Esophagus muscularis mucosa (tissue), 4 donors: ENCODE measurements at regions not wholly inside any gene's neighbourhood (a gene's known extent, or its start where the extent isn't known, plus 50 kb on each side); places are given as distances from the start of the nearest gene placed in this dataset.

Experiments used
- DNase-seq: peaks from one replicate; pipeline ENCODE4 v3.0.0-alpha.2; 2017; ENCODE audit errors: extremely low spot score
- H3K27ac ChIP-seq, 4 donors: fragments of 200-600 bp; sonication (generic); replicated peaks in 1 of 4; 1 replicate in 3 of 4; 2 replicates in 1 of 4; pipeline ENCODE4 v1.5.1; 2016 to 2019; ENCODE audit warnings: mild to moderate bottlenecking in 1 of 4
- H3K27me3 ChIP-seq, 4 donors: fragments of 200-600 bp; sonication (generic); one replicate each; pipeline versions ENCODE4 v1.5.1 to v1.6.0; 2016 to 2019
- H3K36me3 ChIP-seq, 4 donors: fragments of 200-600 bp; sonication (generic); one replicate each; pipeline ENCODE4 v1.5.1; 2016 to 2019
- H3K4me1 ChIP-seq, 4 donors: fragments of 200-600 bp; sonication (generic); one replicate each; pipeline ENCODE4 v1.5.1; 2016 to 2019
- H3K4me3 ChIP-seq, 4 donors: fragments of 200-600 bp; sonication (generic); 1 replicate in 2 of 4; 2 replicates in 2 of 4; pipeline ENCODE4 v1.5.1; 2016 to 2019; ENCODE audit warnings: mild to moderate bottlenecking in 4 of 4, moderate library complexity in 1 of 4
- H3K9me3 ChIP-seq, 4 donors: fragments of 200-600 bp; sonication (generic); 1 replicate in 3 of 4; 2 replicates in 1 of 4; pipeline ENCODE4 v1.5.1; 2016 to 2019
- CTCF ChIP-seq, 3 experiments: fragments of 200-600 bp in 2 of 3; fragments of 450-650 bp in 1 of 3; sonication (generic) in 2 of 3; IDR thresholded peaks; one replicate each; pipeline ENCODE4 v1.5.1; 2017 to 2019; ENCODE audit warnings: antibody characterized with exemption in 3 of 3, mild to moderate bottlenecking in 2 of 3, moderate library complexity in 1 of 3
- EP300 ChIP-seq: sonication (generic); formaldehyde crosslinking; IDR thresholded peaks from one replicate; pipeline ENCODE4 v1.6.1; 2017; ENCODE audit warnings: antibody characterized with exemption
- POLR2A ChIP-seq: fragments of 450-650 bp; IDR thresholded peaks from one replicate; pipeline ENCODE4 v1.6.1; 2017; ENCODE audit warnings: antibody characterized with exemption, moderate library complexity, mild to moderate bottlenecking, low read depth
- POLR2AphosphoS5 ChIP-seq, 2 donors: sonication (generic); formaldehyde crosslinking; IDR thresholded peaks; one replicate each; pipeline ENCODE4 v1.6.1; 2017; ENCODE audit warnings: antibody characterized with exemption in 2 of 2
- WGBS: methylation state at CpG from one replicate; pipeline ENCODE4 v1.1.5; 2018; 5-methylcytosine and 5-hydroxymethylcytosine counted together
- intact Hi-C: fragments of 100-400 bp; cut with DNase I; formaldehyde crosslinking; loops from one replicate; pipeline ENCODE4 v1.15.1; 2023

- WGBS = 90% methylated on average over 2 of the region's 2 CpGs
- Histone ChIP-seq H3K9me3 (no peaks in the 10 kb centered on the region), H3K36me3 (no peaks in the 10 kb centered on the region), H3K4me1 (no peaks in the 10 kb centered on the region), H3K27ac (no peak overlapping the region), H3K27me3 (no peaks in the 10 kb centered on the region), H3K4me3 (no peak overlapping the region)
- no peak for TF ChIP-seq POLR2AphosphoS5 (IDR thresholded peaks at IDR 0.05)
- TF ChIP-seq EP300 = no peak
- TF ChIP-seq POLR2A = no peak
- TF ChIP-seq CTCF (IDR thresholded peaks at IDR 0.05) = no peak
- intact Hi-C loops = no loop called here
- no peak for DNase-seq
Measured at GRCh38 chr11:80542704-80543103, 1101.9 kb upstream of the TENM4 start.

DNA sequence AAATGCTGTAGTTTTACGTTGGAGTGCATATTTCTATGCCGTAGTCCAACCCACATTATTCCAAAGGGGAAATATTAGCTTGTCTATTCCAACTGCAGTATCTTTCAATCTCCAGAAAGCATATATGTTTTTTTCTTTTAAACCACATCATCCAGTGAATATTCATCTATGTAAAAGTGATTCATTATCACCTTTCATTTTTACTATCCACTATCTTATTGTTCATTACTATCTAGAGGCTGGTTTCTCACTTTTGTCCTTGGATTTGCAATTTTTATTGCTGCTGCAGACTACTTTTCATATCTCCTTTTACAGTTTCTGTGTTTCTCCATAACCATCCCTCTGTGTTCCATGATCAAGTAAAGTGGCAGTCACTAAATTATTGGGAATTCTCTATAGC lies 1097.2 kb upstream of the TENM4 start:
- DNase-seq = no peak
- Histone ChIP-seq H3K4me3 (no peak overlapping the region), H3K27me3 (no peaks in the 10 kb centered on the region), H3K9me3 (no peaks in the 10 kb centered on the region), H3K36me3 (no peaks in the 10 kb centered on the region), H3K27ac (no peak overlapping the region), H3K4me1 (no peaks in the 10 kb centered on the region)
- intact Hi-C loops = no loop called here
- WGBS = 80% methylated on average over 2 of the region's 2 CpGs
- TF ChIP-seq POLR2A (no peak), EP300 (no peak), POLR2AphosphoS5 (IDR thresholded peaks at IDR 0.05) (no peak), CTCF (IDR thresholded peaks at IDR 0.05) (no peak)

- H3K27me3 ChIP-seq = no peaks in the 10 kb centered on the region
- DNase-seq = no peak
- peaks cover 0 to 7% (median 0%) of the 10 kb centered on the region in 4 donors for H3K9me3 ChIP-seq
- H3K27ac ChIP-seq = no peak overlapping the region
- TF ChIP-seq CTCF (IDR thresholded peaks at IDR 0.05) = no peak
- no peak for TF ChIP-seq POLR2A
- TF ChIP-seq EP300 = no peak
- TF ChIP-seq POLR2AphosphoS5 (IDR thresholded peaks at IDR 0.05) = no peak
- no peak overlapping the region for H3K4me3 ChIP-seq
- no peaks in the 10 kb centered on the region for H3K4me1 ChIP-seq
- intact Hi-C loops = no loop called here
- WGBS = 76% methylated on average over 1 of the region's 1 CpG
- no peaks in the 10 kb centered on the region for H3K36me3 ChIP-seq
Measured at GRCh38 chr11:80533463-80533862, 1092.6 kb upstream of the TENM4 start.

GRCh38 chr11:80532633-80533232 lies 1091.9 kb upstream of the TENM4 start:
- intact Hi-C loops = no loop called here
- H3K27me3 ChIP-seq = no peaks in the 10 kb centered on the region
- H3K9me3 ChIP-seq = peaks cover 0 to 7% (median 0%) of the 10 kb centered on the region in 4 donors
- no peak overlapping the region for H3K27ac ChIP-seq
- no peaks in the 10 kb centered on the region for H3K4me1 ChIP-seq
- TF ChIP-seq POLR2A = no peak
- no peak for TF ChIP-seq POLR2AphosphoS5 (IDR thresholded peaks at IDR 0.05)
- TF ChIP-seq CTCF (IDR thresholded peaks at IDR 0.05) = no peak
- TF ChIP-seq EP300 = no peak
- 98% methylated on average over 9 of the region's 21 CpGs for WGBS
- no peaks in the 10 kb centered on the region for H3K36me3 ChIP-seq
- H3K4me3 ChIP-seq = no peak overlapping the region
- DNase-seq = no peak

DNA sequence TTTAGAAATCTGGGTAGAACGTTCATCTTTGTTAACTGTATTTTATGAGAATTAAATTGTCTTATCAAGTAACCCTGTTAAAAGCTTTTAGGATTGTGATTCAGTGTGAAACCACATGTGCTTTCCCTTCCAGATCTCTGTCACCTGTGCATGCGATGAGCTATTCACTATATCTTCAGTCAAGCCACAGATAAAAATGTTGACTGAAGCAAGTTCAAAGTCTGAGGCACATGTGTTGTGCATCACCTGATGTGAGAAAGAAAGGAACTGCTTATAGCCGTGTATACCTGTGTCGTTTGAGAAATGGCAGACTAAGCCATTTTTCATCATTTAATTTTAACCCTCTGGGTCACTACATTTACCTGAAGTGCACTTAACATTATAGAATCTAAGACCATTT lies 1088.9 kb upstream of the TENM4 start:
- Histone ChIP-seq H3K36me3 (no peaks in the 10 kb centered on the region), H3K9me3 (peaks cover 0 to 7% (median 0%) of the 10 kb centered on the region in 4 donors), H3K27ac (no peak overlapping the region), H3K27me3 (no peaks in the 10 kb centered on the region), H3K4me1 (no peaks in the 10 kb centered on the region), H3K4me3 (no peak overlapping the region)
- intact Hi-C loops = no loop called here
- TF ChIP-seq EP300 (no peak), POLR2A (no peak), POLR2AphosphoS5 (IDR thresholded peaks at IDR 0.05) (no peak), CTCF (IDR thresholded peaks at IDR 0.05) (no peak)
- DNase-seq = no peak
- 69% methylated on average over 4 of the region's 4 CpGs for WGBS
